Fibroblast of skin of back (primary cell): ENCODE measurements at regions not wholly inside any gene's neighbourhood (a gene's known extent, or its start where the extent isn't known, plus 50 kb on each side); places are given as distances from the start of the nearest gene placed in this dataset.

Experiments used
- DNase-seq: peaks from one replicate; pipeline ENCODE4 v3.0.0-alpha.2; 2013

DNA sequence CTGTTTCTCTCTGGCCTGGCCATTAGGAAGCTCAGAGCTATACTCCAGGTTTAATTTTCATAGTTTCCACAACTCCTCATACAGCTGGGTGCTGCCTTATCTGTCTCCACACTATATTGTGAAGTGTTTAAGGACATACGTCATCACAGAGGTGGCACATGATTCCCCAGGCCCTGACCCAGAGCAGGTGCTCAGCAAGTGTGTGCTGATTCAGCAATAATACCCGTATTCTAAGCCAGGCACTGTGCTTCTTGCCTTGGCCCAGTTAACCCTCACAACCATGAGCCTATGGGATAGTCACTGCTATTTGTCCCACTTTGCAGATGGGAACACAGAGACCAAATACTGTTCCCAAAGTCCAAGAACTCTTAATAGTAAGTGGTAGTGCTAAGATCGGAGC is 93.5 kb upstream of the SMIM23 start:
- DNase-seq, result no peak

DNA sequence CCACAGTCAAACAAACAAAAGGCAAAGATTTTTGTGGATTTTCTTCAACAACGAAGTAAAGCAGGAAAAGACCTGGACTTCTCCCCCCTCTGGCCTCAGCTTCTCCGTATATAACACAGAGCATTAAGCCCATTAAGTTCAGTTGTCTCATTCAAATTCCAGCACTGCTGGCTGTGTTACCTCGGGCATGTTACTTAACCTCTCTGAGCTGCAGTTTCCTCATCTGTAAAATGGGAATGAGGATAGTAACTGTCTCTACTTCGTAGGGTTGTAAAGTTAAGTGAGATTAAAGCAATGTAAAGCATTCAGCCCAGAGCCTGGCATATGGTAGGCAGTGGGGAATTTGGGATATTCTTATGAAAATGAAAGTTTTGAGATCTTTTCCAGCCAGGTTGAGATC is 92.7 kb upstream of the SMIM23 start:
- no peak for DNase-seq

GRCh38 chr5:171693412-171693811 is 92.2 kb upstream of the SMIM23 start:
- DNase-seq, result no peak

DNA sequence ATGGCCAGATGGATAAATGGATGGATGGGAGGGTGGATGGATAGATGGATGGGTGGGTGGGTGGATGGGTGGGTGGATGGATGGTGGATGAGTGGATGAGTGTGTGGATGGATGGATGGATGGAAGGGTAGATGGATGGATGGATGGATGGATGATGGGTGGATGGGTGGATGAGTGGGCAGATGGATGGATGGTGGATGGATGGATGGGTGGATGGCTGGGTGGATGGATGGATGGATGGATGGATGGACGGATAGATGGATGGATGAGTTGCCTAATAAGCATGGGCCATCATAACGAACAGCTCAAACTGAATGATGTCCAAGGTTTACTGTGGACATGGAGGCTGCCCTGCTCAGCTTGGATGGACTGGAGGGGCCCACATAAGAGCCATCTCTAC is 89.8 kb upstream of the SMIM23 start:
- no peak for DNase-seq

DNA sequence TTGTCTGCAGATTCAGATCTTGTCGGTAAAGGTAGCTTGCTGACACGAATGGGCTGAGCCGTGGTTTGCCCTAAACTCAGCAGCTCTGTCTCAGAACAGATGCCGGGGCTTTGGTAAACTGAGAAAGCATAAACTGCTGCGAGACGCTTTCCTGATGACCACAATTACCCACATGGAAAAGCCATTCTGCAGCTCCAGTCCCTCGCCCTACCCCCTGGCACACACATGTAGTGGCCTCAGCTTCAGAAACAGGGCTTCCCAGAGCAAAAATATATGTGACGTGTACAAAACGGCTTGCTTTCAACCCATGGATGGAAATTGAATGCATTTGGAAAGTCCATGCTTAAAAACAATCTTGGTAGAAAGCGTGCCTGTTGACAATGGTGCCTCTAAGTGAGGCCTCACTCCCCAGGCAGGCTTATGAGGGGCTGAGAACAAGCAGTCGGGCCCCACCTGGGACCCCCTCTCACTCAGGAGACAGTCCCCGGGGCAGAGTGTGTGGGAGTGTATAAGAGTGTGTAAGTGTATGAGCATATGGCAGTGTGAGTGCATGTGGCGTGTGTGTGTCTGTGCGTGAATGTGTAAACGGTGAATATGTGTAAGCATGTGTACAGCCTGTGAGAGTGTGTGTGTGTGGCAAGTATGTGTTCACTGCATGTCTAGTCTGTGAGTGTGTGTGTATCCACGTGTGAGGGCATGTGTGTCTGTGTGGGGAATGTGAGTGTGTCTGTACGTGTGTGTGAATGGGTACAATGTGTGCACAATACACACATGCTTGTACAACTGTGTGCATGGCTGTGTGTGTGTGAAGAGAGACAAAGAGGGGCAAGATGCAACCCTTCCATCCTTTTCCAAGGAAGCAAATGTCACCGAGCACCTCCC is 88.2 kb upstream of the SMIM23 start:
- DNase-seq, result no peak

DNA sequence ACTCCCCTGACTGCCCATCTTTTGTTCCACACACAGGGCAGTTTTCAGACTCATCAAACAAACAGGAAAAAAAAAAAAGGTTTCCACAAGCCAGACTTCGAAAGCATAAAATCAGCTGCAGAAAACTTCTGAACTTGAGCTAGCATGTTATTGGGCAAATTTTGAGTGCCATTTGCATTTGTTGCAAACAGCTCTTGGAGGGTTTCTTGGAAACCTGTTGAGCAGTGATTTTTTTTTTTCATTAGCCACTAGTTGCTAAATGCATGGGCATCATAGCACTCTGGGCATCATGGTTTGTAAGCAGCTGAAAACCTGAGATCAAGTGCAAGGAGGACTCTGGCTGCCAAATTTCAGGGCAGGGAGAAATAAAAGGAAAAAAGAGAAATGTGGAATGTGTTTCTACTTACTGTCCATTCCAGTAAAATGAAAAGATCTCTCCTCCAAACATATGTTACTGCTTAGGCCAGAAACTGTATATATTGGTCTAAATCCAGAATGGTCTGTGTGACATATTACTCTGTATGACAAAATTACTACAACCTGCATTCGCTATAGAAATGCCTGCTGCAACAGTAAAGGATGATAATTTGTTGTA is 85.2 kb upstream of the SMIM23 start:
- no peak for DNase-seq

DNA sequence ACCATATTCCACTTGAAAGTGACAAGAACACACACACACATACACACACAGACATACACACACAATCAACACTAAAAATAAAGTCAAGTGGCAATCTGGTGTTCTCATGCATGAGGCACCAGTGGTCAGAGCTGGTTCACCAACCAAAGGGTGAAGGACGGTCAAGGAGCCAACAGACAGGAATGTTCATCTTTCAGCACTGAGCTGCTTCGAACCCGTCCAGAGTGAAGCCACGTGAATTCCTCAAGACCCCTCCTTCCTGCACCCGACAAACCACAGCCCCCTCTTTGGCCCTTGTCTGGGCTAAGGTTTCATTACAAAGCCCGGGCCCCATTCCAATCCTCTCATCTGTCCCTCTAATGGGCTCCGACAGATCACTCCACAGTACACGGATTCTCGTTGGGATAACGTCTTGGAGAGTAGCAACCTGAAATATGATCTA is 84.5 kb upstream of the SMIM23 start:
- DNase-seq, result no peak

DNA sequence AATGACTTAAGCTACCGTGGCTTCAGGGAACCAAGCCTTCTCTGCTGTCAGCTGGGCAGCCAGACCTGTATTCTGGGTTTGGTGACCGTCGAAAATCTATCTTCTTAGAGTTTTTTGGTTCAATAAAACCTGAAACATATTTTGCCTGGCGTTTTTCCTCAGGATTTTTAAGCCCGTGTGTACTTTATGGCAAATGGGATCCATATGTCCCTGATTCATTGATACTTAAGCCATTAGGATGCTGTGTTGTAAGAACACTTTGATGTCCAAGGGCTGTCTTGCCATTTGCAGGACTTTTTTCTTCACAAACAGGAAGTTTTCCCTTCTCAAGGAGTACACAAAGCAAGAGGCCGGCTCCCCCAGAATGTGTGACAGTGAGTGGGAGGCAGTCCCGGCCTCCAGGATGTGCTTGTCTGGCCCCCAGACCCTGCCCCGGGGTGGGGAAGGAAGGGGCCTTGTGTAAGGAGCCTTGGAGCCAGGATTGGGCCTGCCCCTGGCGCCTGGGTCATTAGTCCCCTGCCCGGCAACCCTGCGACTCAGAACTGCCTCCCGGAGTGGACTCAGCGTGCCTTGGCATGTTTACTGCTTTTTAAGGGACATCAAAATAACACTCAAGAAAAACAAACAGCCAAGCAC is 83.4 kb upstream of the SMIM23 start:
- DNase-seq, result no peak

GRCh38 chr5:171703146-171703545 is 82.5 kb upstream of the SMIM23 start:
- DNase-seq, result no peak

DNA sequence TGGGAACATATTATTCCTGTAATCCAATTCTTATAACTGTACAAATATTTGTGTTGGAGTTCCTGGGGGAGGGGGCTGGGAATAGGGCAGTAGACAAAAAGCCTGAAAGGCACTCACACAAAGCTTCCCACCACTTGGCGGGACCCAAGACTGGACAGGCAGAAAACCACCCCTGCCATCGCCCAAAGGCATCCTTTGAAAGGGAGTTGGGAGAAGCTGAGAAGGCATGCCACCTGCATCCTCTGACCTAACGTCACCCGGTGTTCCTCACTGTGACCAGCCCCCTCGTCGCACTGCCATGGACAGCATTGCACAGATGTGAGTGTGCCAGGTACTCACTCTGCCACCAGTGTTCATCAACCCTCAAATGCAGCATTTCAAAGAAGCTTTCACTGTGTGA is 80.6 kb upstream of the SMIM23 start:
- DNase-seq, result no peak

- DNase-seq, result no peak
Observed at GRCh38 chr5:171705830-171706468, 79.7 kb upstream of the SMIM23 start.

DNA sequence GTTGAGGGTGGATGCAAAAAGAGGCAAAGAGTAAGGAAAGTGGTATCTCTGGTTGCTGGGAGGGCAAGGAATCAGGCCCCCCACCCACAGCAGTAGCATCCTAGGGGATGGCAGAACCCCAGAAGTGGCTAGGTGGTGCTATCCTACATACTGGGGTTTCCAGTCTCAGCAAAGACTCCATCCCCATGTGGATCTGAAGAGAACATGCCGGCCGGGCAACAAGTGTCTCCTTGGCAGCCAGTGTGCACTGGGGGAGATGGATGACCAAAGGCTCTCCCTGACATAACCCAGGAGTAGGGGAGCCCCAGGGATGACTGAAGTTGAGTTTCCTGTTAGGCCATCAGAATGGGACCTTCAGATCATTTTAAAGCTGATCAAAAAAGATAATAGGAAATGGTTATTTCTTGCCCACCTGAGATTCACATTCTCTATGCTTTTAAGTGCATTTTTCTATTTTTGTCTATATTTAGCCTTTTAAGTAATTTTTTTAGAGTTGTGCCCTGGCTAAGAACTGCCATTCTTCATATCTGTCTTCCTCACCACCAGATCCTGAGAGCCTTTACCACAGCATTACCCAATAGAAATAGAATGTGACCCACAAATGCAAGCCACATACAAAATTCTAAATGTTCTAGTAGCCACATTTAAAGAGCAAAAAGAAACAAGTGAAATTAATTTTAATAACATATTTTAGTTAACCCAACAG is 78.7 kb upstream of the SMIM23 start:
- no peak for DNase-seq

GRCh38 chr5:171707442-171707792 is 78.2 kb upstream of the SMIM23 start:
- DNase-seq, result no peak

DNA sequence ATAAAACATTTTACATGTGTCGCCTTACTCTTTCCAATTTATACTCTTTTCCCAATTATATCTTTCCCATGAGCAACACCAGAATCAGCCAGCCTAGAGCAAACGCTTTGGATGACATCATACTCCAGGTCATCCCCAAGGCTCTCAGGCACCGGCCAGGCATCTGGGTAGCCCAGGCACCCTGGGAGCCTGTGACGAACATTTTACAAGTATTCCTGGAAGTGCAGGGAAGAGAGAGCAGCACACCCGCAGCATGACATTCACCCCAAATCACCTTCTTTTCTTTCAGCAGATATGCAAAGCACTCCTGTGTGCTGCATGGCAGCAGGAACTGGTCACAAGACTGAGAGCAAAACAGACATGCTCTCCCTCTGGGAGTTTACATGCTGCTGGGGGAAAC is 75.7 kb upstream of the SMIM23 start:
- DNase-seq, result no peak

- no peak for DNase-seq
Observed at GRCh38 chr5:171710451-171711024, 75.1 kb upstream of the SMIM23 start.

GRCh38 chr5:171711571-171711970 is 74.0 kb upstream of the SMIM23 start:
- no peak for DNase-seq

DNA sequence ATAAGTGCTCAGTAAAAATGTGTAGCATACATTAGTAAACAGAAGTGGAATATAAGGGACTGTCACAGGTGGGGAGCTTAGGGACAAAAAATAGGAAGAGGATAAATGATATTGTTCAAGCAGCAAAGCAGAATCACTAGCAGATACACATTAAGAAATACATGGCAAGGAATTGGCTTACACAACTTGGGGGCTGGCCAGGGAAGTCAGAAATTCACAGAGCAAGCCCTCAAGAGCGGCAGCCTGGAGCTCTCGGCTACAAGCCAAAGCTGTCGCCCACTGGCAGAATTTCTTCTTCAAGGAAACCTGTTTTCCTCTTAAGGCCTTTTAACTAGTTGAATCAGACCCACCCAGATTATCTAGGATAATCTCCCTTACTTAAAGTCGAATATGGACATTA is 73.0 kb upstream of the SMIM23 start:
- DNase-seq, result no peak

- DNase-seq, result no peak
Observed at GRCh38 chr5:171713152-171713551, 72.5 kb upstream of the SMIM23 start.

GRCh38 chr5:171714261-171714660 is 71.4 kb upstream of the SMIM23 start:
- no peak for DNase-seq

DNA sequence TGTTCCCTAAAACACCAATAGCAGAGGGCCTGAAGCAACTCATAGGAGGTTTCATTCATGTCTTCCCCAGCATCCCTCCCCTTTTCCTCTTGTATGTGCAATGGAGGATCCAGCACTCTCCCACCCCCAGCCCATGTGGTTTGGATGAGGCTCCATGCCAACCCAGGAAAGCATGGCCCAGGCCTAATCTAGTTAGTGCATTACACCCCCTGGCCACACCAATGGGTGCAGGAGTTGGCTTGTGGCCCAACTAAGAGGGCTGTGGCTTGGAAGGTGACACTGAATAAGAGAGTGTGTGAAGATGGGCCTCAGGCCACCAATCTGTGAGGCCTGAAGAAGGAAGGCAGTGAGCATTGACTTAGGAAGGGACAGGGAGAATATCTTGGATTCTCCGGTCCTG is 70.8 kb upstream of the SMIM23 start:
- DNase-seq, result no peak

GRCh38 chr5:171715551-171715950 is 70.1 kb upstream of the SMIM23 start:
- DNase-seq, result no peak

DNA sequence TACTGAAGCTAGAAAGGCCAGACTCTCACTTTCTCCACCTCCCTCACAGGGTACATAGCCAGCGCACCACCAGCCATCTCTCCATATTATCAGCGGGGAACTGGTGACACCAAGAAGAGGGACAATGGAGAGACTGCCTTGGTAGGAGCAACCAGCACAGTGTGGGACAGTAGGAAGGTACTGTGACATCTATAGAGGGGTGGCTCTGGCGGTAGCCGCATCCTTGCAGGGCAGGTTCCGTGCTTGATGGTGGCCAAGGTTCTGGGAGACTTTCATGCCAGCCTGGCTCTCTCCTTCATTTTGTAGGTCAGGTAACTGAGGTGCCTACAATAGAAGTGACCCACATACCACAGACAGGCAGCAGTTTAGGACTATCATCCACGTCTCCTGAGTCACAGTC is 65.5 kb upstream of the SMIM23 start:
- no peak for DNase-seq
